HCT116 (cell line): ENCODE measurements at regions not wholly inside any gene's neighbourhood (a gene's known extent, or its start where the extent isn't known, plus 50 kb on each side); places are given as distances from the start of the nearest gene placed in this dataset.

Experiments
- ATAC-seq: fragments of 200-7000 bp; cut with Tn5 transposase; 2 replicates; pipeline ENCODE4 v1.9.1; 2020; ENCODE audit warnings: mild to moderate bottlenecking, moderate library complexity
- BruUV-seq: library from RNA; stranded (reverse); fragments of 400-500 nt; replicated peaks from 2 replicates; lab custom pipeline; 2021; lab: Mats Ljungman, UMichigan
- CTCF ChIA-PET: fragments of 300-600 bp; sonication (Branson Sonifier 250); formaldehyde crosslinking; loops from one replicate; lab custom pipeline; 2021; ENCODE audit warnings: antibody characterized with exemption; lab: Charles Lee
- POLR2A ChIA-PET: fragments of 300-600, 350-600 bp; sonication (Branson Sonifier 250); formaldehyde crosslinking; loops from one replicate; lab custom pipeline; 2021; ENCODE audit warnings: antibody characterized with exemption; lab: Charles Lee
- RAD21 ChIA-PET, 2 experiments: fragments of 300-600 bp; sonication (Branson Sonifier 250); formaldehyde crosslinking; loops; one replicate each; lab custom pipeline; 2023; ENCODE audit warnings: low total read pairs in 2 of 2; ENCODE audit not compliant: uncharacterized antibody in 2 of 2, unreplicated experiment in 2 of 2, low non-redundant PET in 1 of 2; lab: Charles Lee
- DNase-seq: peaks from one replicate; pipeline ENCODE4 v3.0.0-alpha.2; 2010; ENCODE audit warnings: low read depth, low spot score
- H2AFZ ChIP-seq: fragments of 200-600 bp; shearing (Covaris generic), sonication (generic); 2 replicates; pipeline ENCODE4 v1.6.1; 2017; ENCODE audit warnings: low read depth, mixed run types, mixed read lengths, antibody characterized with exemption, low read length; ENCODE audit not compliant: poor library complexity, severe bottlenecking
- H3K27ac ChIP-seq: 2 replicates; pipeline ENCODE4 v1.5.1; 2012; ENCODE audit warnings: low read depth, low read length
- H3K27me3 ChIP-seq: fragments of 200-600 bp; sonication (generic); 2 replicates; pipeline ENCODE4 v1.6.1; 2016; ENCODE audit warnings: mixed run types, low read length, mixed read lengths; ENCODE audit not compliant: insufficient read depth
- H3K36me3 ChIP-seq, 2 experiments: fragments of 200-500 bp in 1 of 2; fragments of 200-600 bp in 1 of 2; sonication (Bioruptor generic) in 1 of 2; sonication (generic) in 1 of 2; 2 replicates each; pipeline versions ENCODE4 v1.5.1 to v1.6.1; 2014 to 2016; ENCODE audit warnings: low read length in 2 of 2, inconsistent platforms in 1 of 2, mixed read lengths in 1 of 2, mixed run types in 1 of 2; ENCODE audit not compliant: insufficient read depth in 2 of 2, control insufficient read depth in 1 of 2
- H3K4me1 ChIP-seq, 2 experiments: fragments of 200-600 bp in 1 of 2; sonication (generic) in 1 of 2; 2 replicates each; pipeline versions ENCODE4 v1.5.1 to v1.6.1; 2012 to 2017; ENCODE audit warnings: low read length in 2 of 2, inconsistent platforms in 1 of 2, mild to moderate bottlenecking in 1 of 2, mixed read lengths in 1 of 2, mixed run types in 1 of 2, moderate library complexity in 1 of 2; ENCODE audit not compliant: insufficient read depth in 2 of 2, control insufficient read depth in 1 of 2
- H3K4me2 ChIP-seq: fragments of 200-600 bp; sonication (generic); 2 replicates; pipeline ENCODE4 v1.6.1; 2017; ENCODE audit warnings: mixed run types, low read length, mixed read lengths
- H3K4me3 ChIP-seq, 2 experiments: fragments of 200-600 bp in 1 of 2; sonication (generic) in 1 of 2; replicated peaks in 1 of 2; 2 replicates each; pipeline ENCODE4 v1.5.1; 2011 to 2016; ENCODE audit warnings: low read length in 2 of 2, control low read depth in 1 of 2, low read depth in 1 of 2, mild to moderate bottlenecking in 1 of 2, mixed read lengths in 1 of 2, mixed run types in 1 of 2
- H3K79me2 ChIP-seq: fragments of 200-600 bp; sonication (generic); 2 replicates; pipeline ENCODE4 v1.6.1; 2017; ENCODE audit warnings: mild to moderate bottlenecking, mixed run types, low read length, moderate library complexity, mixed read lengths; ENCODE audit not compliant: insufficient read depth
- H3K9ac ChIP-seq: fragments of 200-600 bp; sonication (generic); 2 replicates; pipeline ENCODE4 v1.6.1; 2016; ENCODE audit warnings: low read length, mixed read lengths
- H3K9me2 ChIP-seq: fragments of 200-600 bp; sonication (generic), shearing (Covaris generic); 2 replicates; pipeline ENCODE4 v1.6.1; 2017; ENCODE audit warnings: mixed run types, mild to moderate bottlenecking, moderate library complexity; ENCODE audit not compliant: insufficient read depth
- H3K9me3 ChIP-seq, 2 experiments: fragments of 200-500 bp in 1 of 2; fragments of 200-600 bp in 1 of 2; sonication (Bioruptor generic) in 1 of 2; sonication (generic) in 1 of 2; 2 replicates each; pipeline ENCODE4 v1.6.1; 2014 to 2017; ENCODE audit warnings: low read length in 2 of 2, mixed read lengths in 2 of 2, inconsistent platforms in 1 of 2, low read depth in 1 of 2, mild to moderate bottlenecking in 1 of 2, mixed run types in 1 of 2, moderate library complexity in 1 of 2; ENCODE audit not compliant: control insufficient read depth in 1 of 2, insufficient read depth in 1 of 2
- H4K20me1 ChIP-seq: fragments of 200-600 bp; sonication (generic), shearing (Covaris generic); 2 replicates; pipeline ENCODE4 v1.6.1; 2017; ENCODE audit warnings: mixed run types, mild to moderate bottlenecking, moderate library complexity; ENCODE audit not compliant: insufficient read depth
- EZH2 ChIP-seq: fragments of 200-600 bp; sonication (generic); IDR thresholded peaks from 2 replicates; pipeline ENCODE4 v1.6.1; 2017; ENCODE audit warnings: antibody characterized with exemption, mixed run types
- EZH2phosphoT487 ChIP-seq: fragments of 200-600 bp; IDR thresholded peaks from 2 replicates; pipeline ENCODE4 v1.6.1; 2018; ENCODE audit warnings: antibody characterized with exemption, borderline replicate concordance
- MAX ChIP-seq: IDR thresholded peaks from 2 replicates; pipeline ENCODE4 v1.6.1; 2012
- POLR2AphosphoS5 ChIP-seq: IDR thresholded peaks from 2 replicates; pipeline ENCODE4 v1.6.1; 2011; ENCODE audit warnings: mild to moderate bottlenecking, low read depth, low read length, moderate library complexity
- SIN3A ChIP-seq: IDR thresholded peaks from 2 replicates; pipeline ENCODE4 v1.6.1; 2012; ENCODE audit warnings: low read depth
- ZFX ChIP-seq: fragments of 450-650 bp; IDR thresholded peaks from 2 replicates; pipeline ENCODE4 v1.6.1; 2017
- intact Hi-C: fragments of 100-400 bp; cut with micrococcal nuclease; formaldehyde crosslinking; loops from 2 replicates; pipeline ENCODE4 v1.10.0; 2022

- Histone ChIP-seq H3K4me2 (no peak overlapping the region), H3K9me2 (no peaks in the 10 kb centered on the region), H3K4me1 (no peaks in the 10 kb centered on the region), H3K27ac (no peak overlapping the region), H3K36me3 (no peaks in the 10 kb centered on the region), H3K27me3 (no peaks in the 10 kb centered on the region), H3K9ac (no peak overlapping the region), H3K79me2 (no peaks in the 10 kb centered on the region), H4K20me1 (no peaks in the 10 kb centered on the region), H3K4me3 (no peak overlapping the region), H3K9me3 (peaks cover 7 to 13% of the 10 kb centered on the region in 2 experiments; a peak in 3 of 4 replicates), H2AFZ (no peak overlapping the region)
- ATAC-seq = no peak
- TF ChIP-seq EZH2phosphoT487 (no peak), ZFX (no peak), EZH2 (no peak), MAX (no peak)
- ChIA-PET RAD21 (no interaction called here), CTCF (no interaction called here), POLR2A (no interaction called here)
- no peak for DNase-seq
- no TSS peak for BruUV-seq
- intact Hi-C loops = no loop called here
These were observed 1083.2 kb downstream of the ROBO2 start for GRCh38 chr3:78123058-78123457.

GRCh38 chr3:78129707-78130106, 1089.8 kb downstream of the ROBO2 start:
- CTCF ChIA-PET = no interaction called here
- intact Hi-C loops = no loop called here
- no peaks in the 10 kb centered on the region for H4K20me1 ChIP-seq
- H3K4me2 ChIP-seq = no peak overlapping the region
- RAD21 ChIA-PET = no interaction called here
- ATAC-seq (no peak), DNase-seq (no peak)
- H3K9me2 ChIP-seq = no peaks in the 10 kb centered on the region
- no peaks in the 10 kb centered on the region for H3K36me3 ChIP-seq
- BruUV-seq = no TSS peak
- H2AFZ ChIP-seq = no peak overlapping the region
- no peaks in the 10 kb centered on the region for H3K4me1 ChIP-seq
- POLR2A ChIA-PET = no interaction called here
- peaks cover 12 to 24% of the 10 kb centered on the region in 2 experiments; a peak in 3 of 4 replicates for H3K9me3 ChIP-seq
- no peaks in the 10 kb centered on the region for H3K79me2 ChIP-seq
- no peak for TF ChIP-seq SIN3A
- no peak for TF ChIP-seq ZFX
- TF ChIP-seq POLR2AphosphoS5 = no peak
- TF ChIP-seq EZH2 = no peak
- no peaks in the 10 kb centered on the region for H3K27me3 ChIP-seq
- no peak overlapping the region for H3K4me3 ChIP-seq
- no peak overlapping the region for H3K9ac ChIP-seq
- H3K27ac ChIP-seq = no peak overlapping the region
